NCI-H2081 treated with DMSO at 0.1 percent for 48 hours (cell line): ENCODE measurements at regions not wholly inside any gene's neighbourhood (a gene's known extent, or its start where the extent isn't known, plus 50 kb on each side); places are given as distances from the start of the nearest gene placed in this dataset.
"Not testable (repeated sequence)": the region's sequence is repeated elsewhere in the genome, so short reads cannot be mapped to it uniquely, and the experiment has no call there.

ENCODE experiments used
- DNase-seq: peaks from one replicate; lab custom pipeline; 2025; lab: John Stamatoyannopoulos, UW

GRCh38 chr16:29145086-29145485, 160.2 kb downstream of the LAT start:
- not testable (repeated sequence) for DNase-seq

- not testable (repeated sequence) for DNase-seq
Measured at GRCh38 chr16:29144669-29145062, 159.8 kb downstream of the LAT start.

DNA sequence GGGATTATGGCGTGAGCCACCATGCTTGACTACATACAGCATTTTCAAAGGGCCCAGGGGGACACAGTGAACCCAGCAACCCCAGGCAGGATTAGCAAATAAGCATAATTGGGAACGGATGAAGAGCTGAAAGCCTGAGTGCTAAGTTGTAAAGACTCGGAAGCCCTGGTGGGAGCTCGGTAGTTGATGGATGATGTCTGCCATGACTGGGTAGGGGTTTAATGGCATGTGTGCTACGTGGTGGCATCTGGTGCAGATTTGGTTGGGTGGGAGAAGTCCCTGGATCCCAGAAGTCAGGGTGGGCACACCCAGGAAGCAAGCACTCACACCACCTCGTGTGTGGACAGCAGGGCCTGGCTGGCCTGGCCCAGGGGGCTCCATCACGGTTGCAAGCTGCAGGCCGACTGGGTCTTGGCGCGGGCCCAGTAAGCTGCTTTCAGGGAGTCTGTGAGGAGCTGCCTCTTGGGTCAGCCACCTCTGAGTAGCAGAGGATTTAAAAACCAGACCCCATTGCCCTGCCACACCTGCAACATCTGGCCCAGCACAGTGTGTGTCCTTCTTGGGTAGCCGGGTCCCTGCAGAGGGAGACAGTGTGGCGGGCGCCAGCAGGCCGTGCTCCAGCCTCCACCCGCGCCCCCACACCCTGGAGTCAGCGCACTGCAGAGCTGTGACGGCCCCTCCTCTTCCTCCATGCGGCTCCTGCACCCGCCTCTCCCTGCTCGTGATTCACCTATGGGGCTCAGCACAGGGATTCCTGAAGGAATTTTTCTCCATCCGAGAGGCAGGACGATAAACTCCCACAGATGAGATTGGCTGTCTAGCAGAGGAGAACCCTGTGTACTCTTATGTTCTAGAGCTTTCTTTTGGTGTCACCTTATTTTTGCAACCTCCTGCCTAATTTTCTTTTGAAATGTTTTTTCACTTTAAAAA, 159.2 kb downstream of the LAT start:
- not testable (repeated sequence) for DNase-seq

- DNase-seq: not testable (repeated sequence)
Measured at GRCh38 chr16:29142506-29142905, 157.7 kb downstream of the LAT start.

DNA sequence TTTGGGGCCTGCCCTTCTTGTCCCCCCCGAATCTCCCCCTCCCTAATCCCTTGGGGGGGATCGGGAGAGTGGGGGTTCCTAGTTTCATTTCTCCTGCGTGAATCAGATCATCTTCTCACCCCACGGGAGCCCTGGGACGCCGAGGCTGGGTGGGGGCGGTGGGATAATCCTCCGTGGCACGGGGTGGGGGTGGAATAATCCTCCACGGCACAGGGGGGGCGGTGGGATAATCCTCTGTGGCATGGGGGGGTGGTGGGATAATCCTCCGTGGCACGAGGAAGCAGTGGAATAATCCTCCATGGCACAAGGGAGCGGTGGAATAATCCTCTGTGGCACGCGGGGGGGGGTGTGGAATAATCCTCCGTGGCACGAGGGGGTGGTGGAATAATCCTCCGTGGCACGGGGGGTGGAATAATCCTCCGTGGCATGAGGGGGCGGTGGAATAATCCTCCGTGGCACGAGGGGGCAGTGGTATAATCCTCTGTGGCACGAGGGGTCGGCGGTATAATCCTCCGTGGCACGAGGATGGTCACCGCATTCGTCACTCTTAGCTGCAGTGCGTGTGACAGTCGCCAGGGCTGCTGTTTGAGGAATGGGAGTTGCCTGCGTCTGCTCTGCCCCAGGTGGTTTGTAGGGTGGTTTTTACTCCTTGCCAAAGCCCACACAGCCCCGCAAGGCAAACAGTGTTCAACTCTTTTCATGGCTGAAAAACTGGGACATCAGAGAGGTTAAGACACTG, 156.9 kb downstream of the LAT start:
- no peak for DNase-seq

DNA sequence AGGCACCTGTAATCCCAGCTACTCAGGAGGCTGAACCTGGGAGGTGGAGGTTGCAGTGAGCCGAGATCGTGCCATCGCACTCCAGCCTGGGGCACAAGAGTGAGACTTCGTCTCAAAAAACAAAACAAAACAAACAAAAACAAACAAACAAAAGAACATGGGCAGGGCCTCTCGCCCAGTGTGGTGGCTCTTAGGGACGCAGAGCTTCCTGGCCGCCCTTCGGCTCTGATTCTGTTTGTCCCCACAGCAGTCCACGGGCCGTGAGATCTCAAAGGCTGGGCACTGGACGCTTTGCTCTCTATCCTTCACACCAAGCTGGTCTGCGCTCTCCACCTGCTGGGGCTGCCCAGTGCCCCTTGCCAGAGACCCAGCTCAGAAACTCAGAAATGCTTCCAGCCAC, 156.3 kb downstream of the LAT start:
- not testable (repeated sequence) for DNase-seq

GRCh38 chr16:29139901-29140855, 155.3 kb downstream of the LAT start:
- not testable (repeated sequence) for DNase-seq

DNA sequence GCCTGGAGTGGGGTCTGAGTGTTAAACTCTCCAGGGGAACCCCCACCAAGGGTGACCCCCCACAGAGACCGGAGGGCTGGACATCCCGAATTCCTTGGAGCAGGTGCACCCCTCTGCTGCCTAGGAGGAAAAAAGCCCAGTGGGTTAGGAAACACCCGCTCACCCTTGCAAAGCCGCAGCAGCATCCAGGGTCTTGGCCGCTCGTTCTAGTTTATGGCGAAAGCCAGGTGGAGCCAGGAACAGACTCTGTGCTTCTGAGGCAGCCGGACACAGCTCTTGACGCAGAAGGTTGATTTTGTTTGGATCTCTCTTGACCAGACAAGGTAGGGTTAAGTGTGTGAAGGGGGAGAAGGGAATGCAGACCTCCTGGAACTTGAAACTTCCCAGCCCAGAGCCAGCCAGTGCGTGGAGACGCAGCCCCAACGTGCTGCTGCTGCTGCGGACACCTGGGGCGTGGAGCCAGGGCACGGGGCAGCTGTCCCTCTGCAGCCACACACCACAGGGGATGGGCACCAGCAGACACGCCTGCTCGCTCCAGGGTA, 154.5 kb downstream of the LAT start:
- DNase-seq: no peak

- DNase-seq: not testable (repeated sequence)
Measured at GRCh38 chr16:29138698-29139097, 153.8 kb downstream of the LAT start.

GRCh38 chr16:29137894-29138662, 153.2 kb downstream of the LAT start:
- not testable (repeated sequence) for DNase-seq

DNA sequence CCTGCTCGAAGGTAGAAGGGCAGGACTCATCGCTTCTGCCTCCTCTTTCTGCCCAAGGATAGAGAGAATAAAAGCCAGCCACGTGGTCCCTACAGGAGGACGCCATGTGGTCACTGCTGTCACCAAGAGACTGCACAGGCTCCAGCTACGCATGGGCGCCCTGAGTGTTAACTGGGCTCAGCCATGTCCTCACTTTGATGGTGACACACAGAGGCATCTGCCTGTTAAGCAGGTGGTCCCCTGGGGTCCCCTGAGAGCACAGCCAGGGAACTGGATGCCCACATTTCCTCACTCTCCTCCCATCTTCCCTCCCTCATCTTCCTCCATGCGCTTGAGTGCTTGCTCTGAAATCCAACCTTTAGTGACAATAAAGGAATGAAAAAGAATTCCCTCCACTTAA, 152.6 kb downstream of the LAT start:
- not testable (repeated sequence) for DNase-seq

- not testable (repeated sequence) for DNase-seq
Measured at GRCh38 chr16:29136916-29137315, 152.1 kb downstream of the LAT start.

- DNase-seq: not testable (repeated sequence)
Measured at GRCh38 chr16:29136046-29136696, 151.3 kb downstream of the LAT start.

- DNase-seq: not testable (repeated sequence)
Measured at GRCh38 chr16:29135098-29135497, 150.2 kb downstream of the LAT start.

DNA sequence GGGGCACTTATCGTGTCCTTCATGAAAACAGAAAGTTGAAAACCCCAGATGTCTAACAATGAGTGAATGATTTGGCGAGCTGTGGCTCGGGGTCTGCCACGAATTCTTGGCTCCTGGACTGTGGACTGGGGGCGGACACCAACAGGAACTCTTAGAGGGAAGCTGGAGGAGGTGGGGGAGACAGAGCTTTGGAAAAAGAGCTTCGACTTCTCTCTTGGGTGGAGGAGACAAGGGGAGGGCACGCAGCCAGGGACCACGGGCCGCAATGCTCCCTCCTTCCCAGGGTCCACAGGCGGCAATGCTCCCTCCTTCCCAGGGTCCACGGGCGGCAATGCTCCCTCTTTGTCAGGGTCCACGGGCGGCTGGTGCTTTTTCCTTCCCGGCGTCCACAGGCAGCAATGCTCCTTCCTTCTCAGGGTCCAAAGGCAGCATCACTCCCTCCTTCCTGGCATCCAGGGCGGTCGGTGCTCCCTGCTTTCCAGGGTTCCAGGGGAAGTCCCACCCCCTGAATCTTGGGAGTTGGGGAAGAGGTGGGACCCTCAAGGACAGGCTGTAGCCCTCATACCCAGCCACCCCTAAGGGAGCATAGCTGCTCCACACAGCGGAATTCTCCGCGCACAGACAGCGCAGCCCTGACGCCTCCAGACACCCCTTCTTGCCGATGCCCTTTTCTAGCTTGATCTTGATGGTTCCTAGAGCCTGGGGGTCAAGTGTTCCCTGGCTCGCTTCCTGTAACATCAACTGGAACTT, 149.0 kb downstream of the LAT start:
- not testable (repeated sequence) for DNase-seq

GRCh38 chr16:29132869-29133268, 148.0 kb downstream of the LAT start:
- not testable (repeated sequence) for DNase-seq

GRCh38 chr16:29132444-29132843, 147.6 kb downstream of the LAT start:
- DNase-seq: not testable (repeated sequence)

- not testable (repeated sequence) for DNase-seq
Measured at GRCh38 chr16:29130901-29131851, 146.3 kb downstream of the LAT start.
